Gastroesophageal sphincter (tissue), 4 donors: ENCODE measurements at regions not wholly inside any gene's neighbourhood (a gene's known extent, or its start where the extent isn't known, plus 50 kb on each side); places are given as distances from the start of the nearest gene placed in this dataset.

Experiments
- ATAC-seq: fragments of 150-250 bp; one replicate; pipeline ENCODE4 v1.9.1; 2016; ENCODE audit warnings: mild to moderate bottlenecking, moderate library complexity
- H3K27ac ChIP-seq, 4 donors: fragments of 200-600 bp; sonication (generic) in 3 of 4; 1 replicate in 3 of 4; 2 replicates in 1 of 4; pipeline ENCODE4 v1.5.1; 2016 to 2019
- H3K27me3 ChIP-seq: fragments of 200-600 bp; sonication (generic); one replicate; pipeline ENCODE4 v1.5.1; 2019
- H3K36me3 ChIP-seq, 2 donors: fragments of 200-600 bp; sonication (generic); one replicate each; pipeline ENCODE4 v1.5.1; 2019; ENCODE audit warnings: control low read depth in 1 of 2
- H3K4me1 ChIP-seq, 3 donors: fragments of 200-600 bp; sonication (generic); 1 replicate in 2 of 3; 2 replicates in 1 of 3; pipeline ENCODE4 v1.5.1; 2016 to 2019; ENCODE audit warnings: control low read depth in 2 of 3
- H3K4me3 ChIP-seq, 2 donors: fragments of 200-600 bp; sonication (generic); one replicate each; pipeline ENCODE4 v1.5.1; 2019; ENCODE audit warnings: mild to moderate bottlenecking in 1 of 2, moderate library complexity in 1 of 2
- H3K9me3 ChIP-seq, 3 donors: fragments of 200-600 bp; sonication (generic); one replicate each; pipeline ENCODE4 v1.5.1; 2017 to 2019; ENCODE audit warnings: control low read depth in 2 of 3
- EP300 ChIP-seq: sonication (generic); formaldehyde crosslinking; IDR thresholded peaks from one replicate; pipeline ENCODE4 v1.6.1; 2017; ENCODE audit warnings: antibody characterized with exemption, mild to moderate bottlenecking
- POLR2A ChIP-seq, 2 donors: fragments of 450-650 bp; IDR thresholded peaks; one replicate each; pipeline ENCODE4 v1.6.1; 2017; ENCODE audit warnings: antibody characterized with exemption in 2 of 2, mild to moderate bottlenecking in 2 of 2, moderate library complexity in 1 of 2
- POLR2AphosphoS5 ChIP-seq: sonication (generic); formaldehyde crosslinking; IDR thresholded peaks from one replicate; pipeline ENCODE4 v1.6.1; 2017; ENCODE audit warnings: antibody characterized with exemption
- WGBS, 2 donors: methylation state at CpG; one replicate each; pipeline ENCODE4 v1.1.5; 2018; ENCODE audit warnings: low coverage in 1 of 2; 5-methylcytosine and 5-hydroxymethylcytosine counted together
- TF ChIP-seq, protein P1 (sequence below), 4 experiments: fragments of 200-600 bp in 2 of 4; fragments of 450-650 bp in 2 of 4; sonication (generic) in 1 of 4; IDR thresholded peaks; one replicate each; pipeline ENCODE4 v1.5.1; 2017 to 2019; ENCODE audit warnings: antibody characterized with exemption in 4 of 4, mild to moderate bottlenecking in 2 of 4, moderate library complexity in 2 of 4

DNA sequence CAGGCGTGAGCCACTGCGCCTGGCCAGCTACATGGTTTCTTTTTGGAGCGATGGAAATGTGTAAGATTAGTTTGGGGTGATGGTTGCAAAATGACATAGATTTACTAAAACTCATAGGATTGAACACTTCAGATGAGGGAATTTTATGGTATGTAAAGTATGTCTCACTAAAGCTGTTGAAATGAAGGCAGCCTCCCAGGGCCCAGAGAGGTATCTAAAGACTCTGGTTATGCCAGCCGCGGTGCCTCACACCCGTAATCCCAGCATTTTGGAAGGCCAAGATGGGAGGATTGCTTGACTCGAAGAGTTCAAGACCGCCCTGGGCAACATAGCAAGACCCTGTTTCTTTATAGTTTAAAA lies 254.9 kb downstream of the PARN start:
- no peaks in the 10 kb centered on the region for H3K27me3 ChIP-seq
- TF ChIP-seq, protein P1, sequence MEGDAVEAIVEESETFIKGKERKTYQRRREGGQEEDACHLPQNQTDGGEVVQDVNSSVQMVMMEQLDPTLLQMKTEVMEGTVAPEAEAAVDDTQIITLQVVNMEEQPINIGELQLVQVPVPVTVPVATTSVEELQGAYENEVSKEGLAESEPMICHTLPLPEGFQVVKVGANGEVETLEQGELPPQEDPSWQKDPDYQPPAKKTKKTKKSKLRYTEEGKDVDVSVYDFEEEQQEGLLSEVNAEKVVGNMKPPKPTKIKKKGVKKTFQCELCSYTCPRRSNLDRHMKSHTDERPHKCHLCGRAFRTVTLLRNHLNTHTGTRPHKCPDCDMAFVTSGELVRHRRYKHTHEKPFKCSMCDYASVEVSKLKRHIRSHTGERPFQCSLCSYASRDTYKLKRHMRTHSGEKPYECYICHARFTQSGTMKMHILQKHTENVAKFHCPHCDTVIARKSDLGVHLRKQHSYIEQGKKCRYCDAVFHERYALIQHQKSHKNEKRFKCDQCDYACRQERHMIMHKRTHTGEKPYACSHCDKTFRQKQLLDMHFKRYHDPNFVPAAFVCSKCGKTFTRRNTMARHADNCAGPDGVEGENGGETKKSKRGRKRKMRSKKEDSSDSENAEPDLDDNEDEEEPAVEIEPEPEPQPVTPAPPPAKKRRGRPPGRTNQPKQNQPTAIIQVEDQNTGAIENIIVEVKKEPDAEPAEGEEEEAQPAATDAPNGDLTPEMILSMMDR (IDR thresholded peaks at IDR 0.05) = no peak
- no peak for TF ChIP-seq POLR2A (IDR thresholded peaks at IDR 0.05)
- TF ChIP-seq POLR2AphosphoS5 = no peak
- no peak for TF ChIP-seq EP300
- WGBS, 2 donors = 90 to 100% methylated on average over 1 to 6 of the region's 8 CpGs
- H3K9me3 ChIP-seq = no peaks in the 10 kb centered on the region
- H3K4me1 ChIP-seq = no peaks in the 10 kb centered on the region
- H3K4me3 ChIP-seq = no peak overlapping the region
- no peak for ATAC-seq
- H3K27ac ChIP-seq = no peak overlapping the region
- no peaks in the 10 kb centered on the region for H3K36me3 ChIP-seq

DNA sequence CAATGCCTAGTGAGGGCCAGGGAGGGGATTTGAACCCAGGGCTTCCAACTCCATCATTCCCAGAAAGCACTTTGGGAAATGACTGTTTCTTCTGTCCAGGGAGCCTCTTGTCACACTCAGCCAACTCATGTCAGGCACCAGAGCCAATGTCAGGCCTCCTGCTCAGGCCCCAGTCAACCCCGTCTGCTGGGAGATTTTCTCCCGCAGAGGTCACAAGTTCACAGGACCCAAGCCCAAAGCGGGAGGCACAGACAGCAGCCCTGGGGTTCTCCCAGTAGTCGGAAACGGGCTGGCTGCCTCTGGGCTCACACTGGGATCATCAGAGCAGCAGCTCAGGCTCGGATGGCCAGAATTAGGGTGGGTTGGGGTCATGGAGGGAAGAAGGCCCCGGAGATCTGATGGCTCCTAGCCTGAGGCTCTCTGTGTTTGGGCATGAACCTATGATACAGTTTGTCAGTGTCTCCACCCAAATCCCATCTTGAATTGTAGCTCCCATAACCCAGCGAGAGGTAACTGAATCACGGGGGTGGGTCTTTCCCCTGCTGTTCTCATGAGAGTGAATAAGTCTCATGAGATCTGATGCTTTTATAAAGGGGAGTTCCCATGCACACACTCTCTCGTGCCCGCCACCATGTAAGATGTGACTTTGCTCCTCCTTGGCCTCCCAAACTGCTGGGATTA lies 255.5 kb downstream of the PARN start:
- no peaks in the 10 kb centered on the region for H3K36me3 ChIP-seq
- H3K27me3 ChIP-seq = no peaks in the 10 kb centered on the region
- H3K4me1 ChIP-seq = no peaks in the 10 kb centered on the region
- TF ChIP-seq POLR2A (IDR thresholded peaks at IDR 0.05) (no peak), EP300 (no peak), POLR2AphosphoS5 (no peak)
- TF ChIP-seq, protein P1 (IDR thresholded peaks at IDR 0.05) = no peak
- no peak overlapping the region for H3K4me3 ChIP-seq
- H3K9me3 ChIP-seq = no peaks in the 10 kb centered on the region
- 75 to 100% methylated on average over 2 to 3 of the region's 11 CpGs for WGBS, 2 donors
- H3K27ac ChIP-seq = no peak overlapping the region
- ATAC-seq = no peak

DNA sequence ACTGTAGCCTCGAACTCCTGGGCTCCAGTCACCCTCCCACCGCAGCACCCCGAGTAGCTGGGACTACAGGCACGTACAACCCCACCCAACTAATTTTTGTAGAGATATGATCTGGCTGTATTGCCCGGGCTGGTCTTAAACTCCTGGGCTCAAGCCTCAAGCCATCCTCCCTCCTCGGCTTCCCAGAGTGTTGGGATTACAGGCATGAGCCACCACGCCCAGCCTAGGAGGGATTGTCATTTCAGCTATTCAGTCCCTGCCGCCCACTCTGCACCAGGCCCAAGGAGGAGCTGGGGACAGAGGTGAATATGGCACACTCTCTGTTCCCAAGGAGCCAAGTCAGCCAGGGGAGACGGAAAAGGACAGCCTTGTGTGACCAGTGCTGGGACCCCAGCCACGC lies 256.2 kb downstream of the PARN start:
- H3K27me3 ChIP-seq = no peaks in the 10 kb centered on the region
- 80% methylated on average over 3 of the region's 10 CpGs; no CpG with 5 or more reads in 1 of the 2 donors for WGBS, 2 donors
- no peak for ATAC-seq

GRCh38 chr16:14373406-14373805 lies 256.7 kb downstream of the PARN start:
- no peak for ATAC-seq
- H3K27ac ChIP-seq = no peak overlapping the region
- no peaks in the 10 kb centered on the region for H3K9me3 ChIP-seq
- H3K4me3 ChIP-seq = no peak overlapping the region
- no peaks in the 10 kb centered on the region for H3K4me1 ChIP-seq
- 80 to 90% methylated on average over 2 to 4 of the region's 13 CpGs for WGBS, 2 donors
- H3K36me3 ChIP-seq = no peaks in the 10 kb centered on the region
- no peaks in the 10 kb centered on the region for H3K27me3 ChIP-seq
- no peak for TF ChIP-seq EP300
- no peak for TF ChIP-seq POLR2AphosphoS5
- no peak for TF ChIP-seq POLR2A (IDR thresholded peaks at IDR 0.05)
- TF ChIP-seq, protein P1 (IDR thresholded peaks at IDR 0.05) = no peak

More for the DNA sequence above, 256.2 kb downstream of the PARN start:
- no peaks in the 10 kb centered on the region for H3K36me3 ChIP-seq
- no peak for TF ChIP-seq POLR2AphosphoS5
- TF ChIP-seq, protein P1 (IDR thresholded peaks at IDR 0.05) = no peak
- TF ChIP-seq EP300 = no peak
- TF ChIP-seq POLR2A (IDR thresholded peaks at IDR 0.05) = no peak
- no peak overlapping the region for H3K4me3 ChIP-seq
- H3K4me1 ChIP-seq = no peaks in the 10 kb centered on the region
- no peaks in the 10 kb centered on the region for H3K9me3 ChIP-seq
- no peak overlapping the region for H3K27ac ChIP-seq

GRCh38 chr16:14372471-14372870 lies 257.6 kb downstream of the PARN start:
- Histone ChIP-seq H3K27me3 (no peaks in the 10 kb centered on the region), H3K27ac (no peak overlapping the region), H3K36me3 (no peaks in the 10 kb centered on the region), H3K4me3 (no peak overlapping the region), H3K9me3 (no peaks in the 10 kb centered on the region), H3K4me1 (no peaks in the 10 kb centered on the region)
- TF ChIP-seq EP300 (no peak), POLR2AphosphoS5 (no peak), POLR2A (IDR thresholded peaks at IDR 0.05) (no peak)
- TF ChIP-seq, protein P1 (IDR thresholded peaks at IDR 0.05) = no peak
- WGBS, 2 donors = no CpG with 5 or more reads among the region's 10 CpGs
- no peak for ATAC-seq
